ENCODE measurements at regions not wholly inside any gene's neighbourhood (a gene's known extent, or its start where the extent isn't known, plus 50 kb on each side); places are given as distances from the start of the nearest gene placed in this dataset.

DNA sequence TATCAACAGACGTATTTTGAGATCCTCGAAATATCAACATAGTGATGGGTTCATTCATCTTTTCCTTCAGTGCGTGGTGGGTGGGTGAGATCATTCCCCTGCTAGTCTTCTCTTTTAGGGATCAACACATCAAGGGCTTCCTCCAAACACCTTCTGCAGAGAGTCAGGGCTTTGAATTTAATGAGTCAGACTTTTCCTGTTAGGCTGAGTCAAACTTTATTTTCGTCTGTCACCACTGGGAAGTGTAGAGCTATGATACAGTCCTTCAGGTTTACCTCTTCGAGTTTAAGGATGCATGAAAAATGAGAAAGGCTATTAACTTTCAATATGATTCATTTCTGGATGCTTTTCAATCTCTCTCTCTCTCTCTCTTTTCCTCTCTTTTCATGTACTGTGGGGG lies 189.1 kb downstream of the BMP2 start:
- H3K4me3 ChIP-seq (ENCODE audit: low read depth in 1 of 3, low read length in 3 of 3): no peak overlapping the region
- peaks cover 0 to 3% (median 0%) of the 10 kb centered on the region in 4 donors for H3K27me3 ChIP-seq (ENCODE audit: control insufficient read depth in 4 of 4, insufficient read depth in 4 of 4, low read length in 3 of 4)
- TF ChIP-seq, protein P1, sequence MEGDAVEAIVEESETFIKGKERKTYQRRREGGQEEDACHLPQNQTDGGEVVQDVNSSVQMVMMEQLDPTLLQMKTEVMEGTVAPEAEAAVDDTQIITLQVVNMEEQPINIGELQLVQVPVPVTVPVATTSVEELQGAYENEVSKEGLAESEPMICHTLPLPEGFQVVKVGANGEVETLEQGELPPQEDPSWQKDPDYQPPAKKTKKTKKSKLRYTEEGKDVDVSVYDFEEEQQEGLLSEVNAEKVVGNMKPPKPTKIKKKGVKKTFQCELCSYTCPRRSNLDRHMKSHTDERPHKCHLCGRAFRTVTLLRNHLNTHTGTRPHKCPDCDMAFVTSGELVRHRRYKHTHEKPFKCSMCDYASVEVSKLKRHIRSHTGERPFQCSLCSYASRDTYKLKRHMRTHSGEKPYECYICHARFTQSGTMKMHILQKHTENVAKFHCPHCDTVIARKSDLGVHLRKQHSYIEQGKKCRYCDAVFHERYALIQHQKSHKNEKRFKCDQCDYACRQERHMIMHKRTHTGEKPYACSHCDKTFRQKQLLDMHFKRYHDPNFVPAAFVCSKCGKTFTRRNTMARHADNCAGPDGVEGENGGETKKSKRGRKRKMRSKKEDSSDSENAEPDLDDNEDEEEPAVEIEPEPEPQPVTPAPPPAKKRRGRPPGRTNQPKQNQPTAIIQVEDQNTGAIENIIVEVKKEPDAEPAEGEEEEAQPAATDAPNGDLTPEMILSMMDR (IDR thresholded peaks at IDR 0.05; ENCODE audit: low read depth, low read length, missing input control): no peak
- TF ChIP-seq TAF1 (conservative IDR thresholded peaks at IDR 0.05) (no peak), FOXA2 (IDR thresholded peaks at IDR 0.05) (no peak), HNF4A (conservative IDR thresholded peaks at IDR 0.05) (no peak), NR2F2 (IDR thresholded peaks at IDR 0.05) (no peak), RXRA (IDR thresholded peaks at IDR 0.05) (no peak), RAD21 (IDR thresholded peaks at IDR 0.05) (no peak)
- TF ChIP-seq, protein P2, sequence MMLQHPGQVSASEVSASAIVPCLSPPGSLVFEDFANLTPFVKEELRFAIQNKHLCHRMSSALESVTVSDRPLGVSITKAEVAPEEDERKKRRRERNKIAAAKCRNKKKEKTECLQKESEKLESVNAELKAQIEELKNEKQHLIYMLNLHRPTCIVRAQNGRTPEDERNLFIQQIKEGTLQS (IDR thresholded peaks at IDR 0.05): no peak
- TF ChIP-seq, protein P3, sequence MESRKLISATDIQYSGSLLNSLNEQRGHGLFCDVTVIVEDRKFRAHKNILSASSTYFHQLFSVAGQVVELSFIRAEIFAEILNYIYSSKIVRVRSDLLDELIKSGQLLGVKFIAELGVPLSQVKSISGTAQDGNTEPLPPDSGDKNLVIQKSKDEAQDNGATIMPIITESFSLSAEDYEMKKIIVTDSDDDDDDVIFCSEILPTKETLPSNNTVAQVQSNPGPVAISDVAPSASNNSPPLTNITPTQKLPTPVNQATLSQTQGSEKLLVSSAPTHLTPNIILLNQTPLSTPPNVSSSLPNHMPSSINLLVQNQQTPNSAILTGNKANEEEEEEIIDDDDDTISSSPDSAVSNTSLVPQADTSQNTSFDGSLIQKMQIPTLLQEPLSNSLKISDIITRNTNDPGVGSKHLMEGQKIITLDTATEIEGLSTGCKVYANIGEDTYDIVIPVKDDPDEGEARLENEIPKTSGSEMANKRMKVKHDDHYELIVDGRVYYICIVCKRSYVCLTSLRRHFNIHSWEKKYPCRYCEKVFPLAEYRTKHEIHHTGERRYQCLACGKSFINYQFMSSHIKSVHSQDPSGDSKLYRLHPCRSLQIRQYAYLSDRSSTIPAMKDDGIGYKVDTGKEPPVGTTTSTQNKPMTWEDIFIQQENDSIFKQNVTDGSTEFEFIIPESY (IDR thresholded peaks at IDR 0.05): no peak
- no peak overlapping the region for H3K9ac ChIP-seq (ENCODE audit: low read depth in 1 of 2, low read length in 2 of 2)
- H3K36me3 ChIP-seq (ENCODE audit: control insufficient read depth in 4 of 4, insufficient read depth in 3 of 4, low read depth in 1 of 4, low read length in 3 of 4): no peaks in the 10 kb centered on the region
- WGBS: 82% methylated on average over 5 of the region's 5 CpGs
- DNase-seq (ENCODE audit: low spot score): no peak
- H3K4me1 ChIP-seq (ENCODE audit: control insufficient read depth in 4 of 4, insufficient read depth in 4 of 4, low read length in 3 of 4): peaks cover 0 to 5% (median 1%) of the 10 kb centered on the region in 4 donors
- H3K9me3 ChIP-seq (ENCODE audit: control insufficient read depth in 4 of 4, low read length in 3 of 4): peaks cover 0 to 13% (median 2%) of the 10 kb centered on the region in 4 donors
- no peak overlapping the region for H3K27ac ChIP-seq (ENCODE audit: low read depth in 1 of 2, low read length in 2 of 2)

DNA sequence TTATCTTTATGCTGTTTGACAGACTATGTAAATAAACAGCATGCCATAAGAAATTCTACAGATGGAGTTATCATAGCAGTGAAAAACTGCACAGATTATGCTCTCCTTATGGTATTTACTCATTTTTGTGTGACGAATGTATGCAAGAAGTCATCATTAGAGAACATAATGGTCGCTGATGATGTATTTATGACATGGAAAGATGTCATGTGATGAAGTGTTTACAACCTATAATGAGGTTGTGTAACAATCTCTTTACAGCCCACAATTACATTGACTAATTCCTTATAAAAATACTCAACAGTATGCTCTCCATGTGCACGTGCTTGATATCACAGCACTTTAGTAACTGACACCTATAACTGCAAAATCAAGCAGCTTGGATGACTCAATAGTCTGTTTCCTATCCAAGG lies 192.4 kb downstream of the BMP2 start:
- H3K27me3 ChIP-seq (ENCODE audit: control insufficient read depth in 4 of 4, insufficient read depth in 4 of 4, low read length in 3 of 4): peaks cover 0 to 3% (median 0%) of the 10 kb centered on the region in 4 donors
- peaks cover 0 to 5% (median 1%) of the 10 kb centered on the region in 4 donors for H3K4me1 ChIP-seq (ENCODE audit: control insufficient read depth in 4 of 4, insufficient read depth in 4 of 4, low read length in 3 of 4)
- no peaks in the 10 kb centered on the region for H3K36me3 ChIP-seq (ENCODE audit: control insufficient read depth in 4 of 4, insufficient read depth in 3 of 4, low read depth in 1 of 4, low read length in 3 of 4)
- WGBS: 78% methylated on average over 3 of the region's 3 CpGs
- no peak for DNase-seq (ENCODE audit: low spot score)
- no peak for TF ChIP-seq TAF1 (conservative IDR thresholded peaks at IDR 0.05)
- TF ChIP-seq FOXA1 (IDR thresholded peaks at IDR 0.05): no peak
- H3K4me3 ChIP-seq (ENCODE audit: low read depth in 1 of 3, low read length in 3 of 3): no peak overlapping the region
- H3K27ac ChIP-seq (ENCODE audit: low read depth in 1 of 2, low read length in 2 of 2): no peak overlapping the region
- H3K9ac ChIP-seq (ENCODE audit: low read depth in 1 of 2, low read length in 2 of 2): no peak overlapping the region
- no peaks in the 10 kb centered on the region for H3K9me3 ChIP-seq (ENCODE audit: control insufficient read depth in 4 of 4, low read length in 3 of 4)

DNA sequence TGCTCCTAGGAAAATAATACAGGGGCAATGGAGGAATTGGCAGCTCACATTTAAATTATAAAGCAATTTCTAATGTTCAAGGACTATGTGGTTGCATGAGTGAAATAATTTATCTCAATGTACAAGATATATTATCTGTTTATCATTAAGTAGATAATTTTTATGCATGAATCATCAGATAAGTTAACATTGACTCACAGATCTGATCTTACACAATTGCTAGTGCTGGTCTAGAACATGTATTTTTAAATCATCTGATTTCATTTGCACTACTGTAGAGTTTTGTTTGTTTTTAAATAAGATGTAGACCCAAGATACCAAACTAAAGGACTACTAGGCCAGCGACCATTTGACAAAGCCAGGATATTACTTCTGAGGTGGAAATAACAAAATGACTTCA lies 199.2 kb downstream of the BMP2 start:
- no peak overlapping the region for H3K9ac ChIP-seq (ENCODE audit: low read depth in 1 of 2, low read length in 2 of 2)
- no peak for DNase-seq (ENCODE audit: low spot score)
- no peak overlapping the region for H3K4me3 ChIP-seq (ENCODE audit: low read depth in 1 of 3, low read length in 3 of 3)
- no peaks in the 10 kb centered on the region for H3K36me3 ChIP-seq (ENCODE audit: control insufficient read depth in 4 of 4, insufficient read depth in 3 of 4, low read depth in 1 of 4, low read length in 3 of 4)
- H3K27me3 ChIP-seq (ENCODE audit: control insufficient read depth in 4 of 4, insufficient read depth in 4 of 4, low read length in 3 of 4): peaks cover 0 to 2% (median 0%) of the 10 kb centered on the region in 4 donors
- H3K4me1 ChIP-seq (ENCODE audit: control insufficient read depth in 4 of 4, insufficient read depth in 4 of 4, low read length in 3 of 4): no peaks in the 10 kb centered on the region
- WGBS: 64% methylated on average over 1 of the region's 1 CpG
- no peak overlapping the region for H3K27ac ChIP-seq (ENCODE audit: low read depth in 1 of 2, low read length in 2 of 2)
- H3K9me3 ChIP-seq (ENCODE audit: control insufficient read depth in 4 of 4, low read length in 3 of 4): no peaks in the 10 kb centered on the region
- TF ChIP-seq FOXA2 (IDR thresholded peaks at IDR 0.05) (no peak), RXRA (IDR thresholded peaks at IDR 0.05) (no peak), RAD21 (IDR thresholded peaks at IDR 0.05) (no peak), JUND (IDR thresholded peaks at IDR 0.05) (no peak), SP1 (IDR thresholded peaks at IDR 0.05) (no peak), HNF4G (IDR thresholded peaks at IDR 0.05) (no peak)
- TF ChIP-seq, protein P4, sequence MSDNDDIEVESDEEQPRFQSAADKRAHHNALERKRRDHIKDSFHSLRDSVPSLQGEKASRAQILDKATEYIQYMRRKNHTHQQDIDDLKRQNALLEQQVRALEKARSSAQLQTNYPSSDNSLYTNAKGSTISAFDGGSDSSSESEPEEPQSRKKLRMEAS (IDR thresholded peaks at IDR 0.05): no peak
- TF ChIP-seq, protein P2 (IDR thresholded peaks at IDR 0.05): no peak
- TF ChIP-seq, protein P1 (IDR thresholded peaks at IDR 0.05; ENCODE audit: low read depth, low read length, missing input control): no peak
- TF ChIP-seq, protein P5, sequence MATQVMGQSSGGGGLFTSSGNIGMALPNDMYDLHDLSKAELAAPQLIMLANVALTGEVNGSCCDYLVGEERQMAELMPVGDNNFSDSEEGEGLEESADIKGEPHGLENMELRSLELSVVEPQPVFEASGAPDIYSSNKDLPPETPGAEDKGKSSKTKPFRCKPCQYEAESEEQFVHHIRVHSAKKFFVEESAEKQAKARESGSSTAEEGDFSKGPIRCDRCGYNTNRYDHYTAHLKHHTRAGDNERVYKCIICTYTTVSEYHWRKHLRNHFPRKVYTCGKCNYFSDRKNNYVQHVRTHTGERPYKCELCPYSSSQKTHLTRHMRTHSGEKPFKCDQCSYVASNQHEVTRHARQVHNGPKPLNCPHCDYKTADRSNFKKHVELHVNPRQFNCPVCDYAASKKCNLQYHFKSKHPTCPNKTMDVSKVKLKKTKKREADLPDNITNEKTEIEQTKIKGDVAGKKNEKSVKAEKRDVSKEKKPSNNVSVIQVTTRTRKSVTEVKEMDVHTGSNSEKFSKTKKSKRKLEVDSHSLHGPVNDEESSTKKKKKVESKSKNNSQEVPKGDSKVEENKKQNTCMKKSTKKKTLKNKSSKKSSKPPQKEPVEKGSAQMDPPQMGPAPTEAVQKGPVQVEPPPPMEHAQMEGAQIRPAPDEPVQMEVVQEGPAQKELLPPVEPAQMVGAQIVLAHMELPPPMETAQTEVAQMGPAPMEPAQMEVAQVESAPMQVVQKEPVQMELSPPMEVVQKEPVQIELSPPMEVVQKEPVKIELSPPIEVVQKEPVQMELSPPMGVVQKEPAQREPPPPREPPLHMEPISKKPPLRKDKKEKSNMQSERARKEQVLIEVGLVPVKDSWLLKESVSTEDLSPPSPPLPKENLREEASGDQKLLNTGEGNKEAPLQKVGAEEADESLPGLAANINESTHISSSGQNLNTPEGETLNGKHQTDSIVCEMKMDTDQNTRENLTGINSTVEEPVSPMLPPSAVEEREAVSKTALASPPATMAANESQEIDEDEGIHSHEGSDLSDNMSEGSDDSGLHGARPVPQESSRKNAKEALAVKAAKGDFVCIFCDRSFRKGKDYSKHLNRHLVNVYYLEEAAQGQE (IDR thresholded peaks at IDR 0.05): no peak

All from liver (tissue), 8 donors.